PC-9 (cell line): ENCODE measurements at regions not wholly inside any gene's neighbourhood (a gene's known extent, or its start where the extent isn't known, plus 50 kb on each side); places are given as distances from the start of the nearest gene placed in this dataset.

Experiments
- EZH2 ChIP-seq: fragments of 200-600 bp; sonication (generic); IDR thresholded peaks from 2 replicates; pipeline ENCODE4 v1.8.0; 2017; ENCODE audit warnings: antibody characterized with exemption, low read depth
- TF ChIP-seq, protein P1 (sequence below): fragments of 200-600 bp; sonication (generic); conservative IDR thresholded peaks from 2 replicates; pipeline ENCODE4 v1.6.1; 2017; ENCODE audit warnings: mixed run types, antibody characterized with exemption, mild to moderate bottlenecking, moderate library complexity

DNA sequence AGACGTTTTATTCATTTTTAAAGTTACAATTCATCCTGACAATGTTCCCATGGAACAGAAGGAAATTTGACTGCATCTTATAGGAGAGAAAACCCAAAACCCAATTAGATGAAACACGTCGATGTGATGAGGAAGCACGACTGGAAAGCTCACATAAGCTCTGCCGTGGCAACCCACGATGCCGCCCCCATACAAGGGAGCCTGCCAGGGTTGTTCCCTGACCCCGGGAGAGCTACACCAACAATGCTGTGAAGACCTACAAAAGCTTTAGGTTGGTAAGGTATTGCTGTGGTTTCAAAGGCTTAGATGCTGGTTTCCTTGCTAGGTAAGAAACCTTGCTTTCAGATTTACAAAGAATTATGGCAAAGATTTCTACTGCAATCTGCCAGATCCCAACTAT lies 393.1 kb downstream of the KLF12 start:
- TF ChIP-seq, protein P1, sequence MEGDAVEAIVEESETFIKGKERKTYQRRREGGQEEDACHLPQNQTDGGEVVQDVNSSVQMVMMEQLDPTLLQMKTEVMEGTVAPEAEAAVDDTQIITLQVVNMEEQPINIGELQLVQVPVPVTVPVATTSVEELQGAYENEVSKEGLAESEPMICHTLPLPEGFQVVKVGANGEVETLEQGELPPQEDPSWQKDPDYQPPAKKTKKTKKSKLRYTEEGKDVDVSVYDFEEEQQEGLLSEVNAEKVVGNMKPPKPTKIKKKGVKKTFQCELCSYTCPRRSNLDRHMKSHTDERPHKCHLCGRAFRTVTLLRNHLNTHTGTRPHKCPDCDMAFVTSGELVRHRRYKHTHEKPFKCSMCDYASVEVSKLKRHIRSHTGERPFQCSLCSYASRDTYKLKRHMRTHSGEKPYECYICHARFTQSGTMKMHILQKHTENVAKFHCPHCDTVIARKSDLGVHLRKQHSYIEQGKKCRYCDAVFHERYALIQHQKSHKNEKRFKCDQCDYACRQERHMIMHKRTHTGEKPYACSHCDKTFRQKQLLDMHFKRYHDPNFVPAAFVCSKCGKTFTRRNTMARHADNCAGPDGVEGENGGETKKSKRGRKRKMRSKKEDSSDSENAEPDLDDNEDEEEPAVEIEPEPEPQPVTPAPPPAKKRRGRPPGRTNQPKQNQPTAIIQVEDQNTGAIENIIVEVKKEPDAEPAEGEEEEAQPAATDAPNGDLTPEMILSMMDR, result no peak
- TF ChIP-seq EZH2, result no peak
